HepG2 (cell line): ENCODE measurements at regions not wholly inside any gene's neighbourhood (a gene's known extent, or its start where the extent isn't known, plus 50 kb on each side); places are given as distances from the start of the nearest gene placed in this dataset.

Experiments
- ATAC-seq: fragments of 200-7000 bp; cut with Tn5 transposase; 3 replicates; pipeline ENCODE4 v1.9.1; 2020; ENCODE audit warnings: mild to moderate bottlenecking, moderate library complexity
- BruUV-seq: library from RNA; stranded (reverse); fragments of 400-500 nt; replicated peaks from 2 replicates; lab custom pipeline; 2021; lab: Mats Ljungman, UMichigan
- CTCF ChIA-PET: fragments of 300-600 bp; formaldehyde crosslinking; extraction: SDS; loops from one replicate; lab custom pipeline; 2021; ENCODE audit warnings: low total read pairs, inconsistent platforms, low intra/inter-chr PET ratio; lab: Yijun Ruan, JAX
- POLR2A ChIA-PET: fragments of 350-600 bp; sonication (Branson Sonifier 250); formaldehyde crosslinking; loops from one replicate; lab custom pipeline; 2020; ENCODE audit warnings: antibody characterized with exemption, inconsistent platforms; lab: Yijun Ruan, JAX
- DNase-seq: peaks from one replicate; pipeline ENCODE4 v3.0.0-alpha.2; 2015; ENCODE audit warnings: low spot score
- FAIRE-seq: peaks from 3 replicates; lab custom pipeline; 2011; peaks lifted over from hg19 to GRCh38; lab: Jason Lieb, UNC
- H2AFZ ChIP-seq: one replicate; pipeline ENCODE4 v1.6.1; 2011; ENCODE audit warnings: low read length, inconsistent platforms
- H3K27ac ChIP-seq: fragments of 300-600 bp; 3 replicates; pipeline ENCODE4 v1.8.0; 2011; ENCODE audit warnings: mixed run types, mild to moderate bottlenecking, mixed read lengths, low read length, inconsistent platforms; ENCODE audit not compliant: insufficient read depth; ENCODE audit errors: extremely low read length
- H3K27me3 ChIP-seq, 2 experiments: fragments of 200-600 bp in 1 of 2; 2 replicates in 1 of 2; 3 replicates in 1 of 2; pipeline versions ENCODE4 v1.6.0 to v1.8.0; 2011; ENCODE audit warnings: low read length in 2 of 2, mild to moderate bottlenecking in 2 of 2, moderate library complexity in 2 of 2, inconsistent platforms in 1 of 2; ENCODE audit not compliant: insufficient read depth in 2 of 2, control insufficient read depth in 1 of 2
- H3K36me3 ChIP-seq, 2 experiments: fragments of 200-600 bp in 1 of 2; replicated peaks in 1 of 2; 2 replicates in 1 of 2; 3 replicates in 1 of 2; pipeline versions ENCODE4 v1.5.1 to v1.8.0; 2011; ENCODE audit warnings: low read length in 2 of 2, inconsistent platforms in 1 of 2; ENCODE audit not compliant: insufficient read depth in 2 of 2, control insufficient read depth in 1 of 2
- H3K4me1 ChIP-seq: 2 replicates; pipeline ENCODE4 v1.5.1; 2012; ENCODE audit warnings: low read length, inconsistent platforms; ENCODE audit not compliant: insufficient read depth
- H3K4me2 ChIP-seq: 2 replicates; pipeline ENCODE4 v1.6.0; 2011; ENCODE audit warnings: low read depth, low read length, inconsistent platforms
- H3K4me3 ChIP-seq, 3 experiments: fragments of 200-600 bp in 1 of 3; sonication (generic), shearing (Covaris generic) in 1 of 3; replicated peaks in 1 of 3; 2 replicates each; pipeline ENCODE4 v1.5.1; 2011 to 2016; ENCODE audit warnings: low read length in 3 of 3, inconsistent platforms in 2 of 3, low read depth in 2 of 3, mild to moderate bottlenecking in 2 of 3, control low read depth in 1 of 3, mixed read lengths in 1 of 3; ENCODE audit not compliant: insufficient read depth in 1 of 3
- H3K79me2 ChIP-seq: one replicate; pipeline ENCODE4 v1.6.1; 2011; ENCODE audit warnings: low read length, inconsistent platforms; ENCODE audit not compliant: insufficient read depth
- H3K9ac ChIP-seq: 2 replicates; pipeline ENCODE4 v1.6.0; 2011; ENCODE audit warnings: mild to moderate bottlenecking, low read depth, low read length, inconsistent platforms; ENCODE audit not compliant: insufficient read depth
- H3K9me3 ChIP-seq: 2 replicates; pipeline ENCODE4 v1.5.1; 2012; ENCODE audit warnings: mild to moderate bottlenecking, low read length
- H4K20me1 ChIP-seq: 2 replicates; pipeline ENCODE4 v1.6.0; 2011; ENCODE audit warnings: inconsistent platforms, mild to moderate bottlenecking, low read length, moderate library complexity; ENCODE audit not compliant: insufficient read depth
- AGO1 ChIP-seq: fragments of 200-400 bp; formaldehyde crosslinking; IDR thresholded peaks from 2 replicates; pipeline ENCODE4 v1.6.1; 2017; ENCODE audit warnings: mild to moderate bottlenecking, low read depth, low read length, moderate library complexity; ENCODE audit not compliant: poor library complexity, severe bottlenecking
- CREB1 ChIP-seq, 2 experiments: fragments of 450-650 bp in 1 of 2; IDR thresholded peaks; 2 replicates each; pipeline ENCODE4 v1.6.1; 2016 to 2017; ENCODE audit warnings: control low read depth in 1 of 2, mild to moderate bottlenecking in 1 of 2, missing compliant biosample characterization in 1 of 2, missing genetic modification characterization in 1 of 2
- HNRNPL ChIP-seq: fragments of 200-400 bp; formaldehyde crosslinking; IDR thresholded peaks from 2 replicates; pipeline ENCODE4 v1.6.1; 2017; ENCODE audit warnings: mild to moderate bottlenecking, low read depth, low read length
- SOX5 ChIP-seq: IDR thresholded peaks from 2 replicates; pipeline ENCODE4 v1.6.1; 2016; ENCODE audit warnings: borderline replicate concordance
- SRY ChIP-seq: sonication (generic); formaldehyde crosslinking; IDR thresholded peaks from 2 replicates; pipeline ENCODE4 v1.8.0; 2022; ENCODE audit warnings: mild to moderate bottlenecking, missing genetic modification reagents
- ZNF839 ChIP-seq: sonication (generic); formaldehyde crosslinking; IDR thresholded peaks from 2 replicates; pipeline ENCODE4 v1.4.0; 2020; ENCODE audit warnings: missing genetic modification reagents, mild to moderate bottlenecking, borderline replicate concordance
- ZSCAN30 ChIP-seq: sonication (generic); formaldehyde crosslinking; IDR thresholded peaks from 2 replicates; pipeline ENCODE4 v1.5.0; 2020; ENCODE audit warnings: mild to moderate bottlenecking, missing genetic modification reagents
- WGBS: methylation state at CpG from one replicate; pipeline ENCODE4 v1.1.6; 2017; ENCODE audit warnings: low lambda C conversion rate; 5-methylcytosine and 5-hydroxymethylcytosine counted together
- in situ Hi-C: cut with HindIII; loops from 2 replicates; pipeline ENCODE4 v1.10.0; 2017; ENCODE audit warnings: low pct_unique_long_range_greater_than_20kb; ENCODE audit not compliant: extremely low pct_ligation_motif_present
- intact Hi-C: fragments of 100-400 bp; cut with micrococcal nuclease; formaldehyde crosslinking; loops from one replicate; pipeline ENCODE4 v1.10.0; 2022; ENCODE audit not compliant: unreplicated experiment

GRCh38 chr9:87211669-87212068, 264.4 kb upstream of the GAS1 start:
- H3K9ac ChIP-seq = no peak overlapping the region
- no TSS peak for BruUV-seq
- H3K9me3 ChIP-seq = no peaks in the 10 kb centered on the region
- TF ChIP-seq SOX5 (CRISPR knock-in tag) (no peak), CREB1 (IDR thresholded peaks at IDR 0.05) (no peak), CREB1 (CRISPR knock-in tag; IDR thresholded peaks at IDR 0.05) (no peak), HNRNPL (no peak), ZNF839 (no peak), SRY (CRISPR knock-in tag) (no peak), AGO1 (no peak)
- intact Hi-C loops (no loop called here), in situ Hi-C loops (no loop called here)
- H3K4me2 ChIP-seq = no peak overlapping the region
- WGBS = 15% methylated on average over 2 of the region's 2 CpGs
- H3K4me1 ChIP-seq = no peaks in the 10 kb centered on the region
- ATAC-seq (no peak), DNase-seq (no peak), FAIRE-seq (no peak)
- H3K27ac ChIP-seq = no peak overlapping the region
- H3K79me2 ChIP-seq = no peaks in the 10 kb centered on the region
- no peak overlapping the region for H2AFZ ChIP-seq
- H3K4me3 ChIP-seq = no peak overlapping the region
- ChIA-PET CTCF (no interaction called here), POLR2A (no interaction called here)
- no peaks in the 10 kb centered on the region for H3K36me3 ChIP-seq
- no peaks in the 10 kb centered on the region for H4K20me1 ChIP-seq
- H3K27me3 ChIP-seq = peaks cover 0 to 8% of the 10 kb centered on the region in 2 experiments; a peak in 2 of 5 replicates

GRCh38 chr9:87212605-87213021, 265.3 kb upstream of the GAS1 start:
- WGBS = 0% methylated on average over 3 of the region's 3 CpGs
- no peaks in the 10 kb centered on the region for H3K9me3 ChIP-seq
- H3K4me2 ChIP-seq = no peak overlapping the region
- H3K27ac ChIP-seq = no peak overlapping the region
- no peak overlapping the region for H2AFZ ChIP-seq
- no peak for TF ChIP-seq ZSCAN30
- FAIRE-seq = no peak
- no peaks in the 10 kb centered on the region for H3K36me3 ChIP-seq
- no TSS peak for BruUV-seq
- H4K20me1 ChIP-seq = no peaks in the 10 kb centered on the region
- POLR2A ChIA-PET = no interaction called here
- DNase-seq = no peak
- no peaks in the 10 kb centered on the region for H3K4me1 ChIP-seq
- peaks cover 0 to 5% of the 10 kb centered on the region in 2 experiments; a peak in 2 of 5 replicates for H3K27me3 ChIP-seq
- CTCF ChIA-PET = no interaction called here
- in situ Hi-C loops = no loop called here
- no peak overlapping the region for H3K4me3 ChIP-seq
- ATAC-seq = no peak
- intact Hi-C loops = no loop called here
- no peak overlapping the region for H3K9ac ChIP-seq
- H3K79me2 ChIP-seq = no peaks in the 10 kb centered on the region
